Central memory CD8-positive, alpha-beta T cell (primary cell): ENCODE measurements at regions not wholly inside any gene's neighbourhood (a gene's known extent, or its start where the extent isn't known, plus 50 kb on each side); places are given as distances from the start of the nearest gene placed in this dataset.

ENCODE experiments used
- ATAC-seq: fragments of 150-1000 bp; cut with Tn5 transposase; replicated peaks from 2 replicates; pipeline ENCODE4 v1.10.0; 2022; ENCODE audit warnings: mild to moderate bottlenecking, moderate FRiP score, moderate number of reproducible peaks; ENCODE audit not compliant: poor library complexity, severe bottlenecking; ENCODE audit errors: extremely low read depth
- DNase-seq, 2 donors: peaks; one replicate each; pipeline ENCODE4 v3.0.0; 2021; ENCODE audit warnings: low spot score in 2 of 2
- H3K27ac Mint-ChIP-seq: one replicate; pipeline ENCODE4 v1.8.0; 2022; ENCODE audit warnings: low read depth, mild to moderate bottlenecking, moderate library complexity, mixed read lengths
- H3K27me3 Mint-ChIP-seq: one replicate; pipeline ENCODE4 v1.8.0; 2022; ENCODE audit warnings: mixed read lengths
- H3K36me3 Mint-ChIP-seq: one replicate; pipeline ENCODE4 v1.8.0; 2022; ENCODE audit warnings: mild to moderate bottlenecking, moderate library complexity, mixed read lengths; ENCODE audit not compliant: insufficient read depth
- H3K4me1 Mint-ChIP-seq: one replicate; pipeline ENCODE4 v1.8.0; 2022; ENCODE audit warnings: mixed read lengths
- H3K4me3 Mint-ChIP-seq: one replicate; pipeline ENCODE4 v1.8.0; 2022; ENCODE audit warnings: mild to moderate bottlenecking, moderate library complexity, mixed read lengths
- H3K9me3 Mint-ChIP-seq: one replicate; pipeline ENCODE4 v1.8.0; 2022; ENCODE audit warnings: mixed read lengths

DNA sequence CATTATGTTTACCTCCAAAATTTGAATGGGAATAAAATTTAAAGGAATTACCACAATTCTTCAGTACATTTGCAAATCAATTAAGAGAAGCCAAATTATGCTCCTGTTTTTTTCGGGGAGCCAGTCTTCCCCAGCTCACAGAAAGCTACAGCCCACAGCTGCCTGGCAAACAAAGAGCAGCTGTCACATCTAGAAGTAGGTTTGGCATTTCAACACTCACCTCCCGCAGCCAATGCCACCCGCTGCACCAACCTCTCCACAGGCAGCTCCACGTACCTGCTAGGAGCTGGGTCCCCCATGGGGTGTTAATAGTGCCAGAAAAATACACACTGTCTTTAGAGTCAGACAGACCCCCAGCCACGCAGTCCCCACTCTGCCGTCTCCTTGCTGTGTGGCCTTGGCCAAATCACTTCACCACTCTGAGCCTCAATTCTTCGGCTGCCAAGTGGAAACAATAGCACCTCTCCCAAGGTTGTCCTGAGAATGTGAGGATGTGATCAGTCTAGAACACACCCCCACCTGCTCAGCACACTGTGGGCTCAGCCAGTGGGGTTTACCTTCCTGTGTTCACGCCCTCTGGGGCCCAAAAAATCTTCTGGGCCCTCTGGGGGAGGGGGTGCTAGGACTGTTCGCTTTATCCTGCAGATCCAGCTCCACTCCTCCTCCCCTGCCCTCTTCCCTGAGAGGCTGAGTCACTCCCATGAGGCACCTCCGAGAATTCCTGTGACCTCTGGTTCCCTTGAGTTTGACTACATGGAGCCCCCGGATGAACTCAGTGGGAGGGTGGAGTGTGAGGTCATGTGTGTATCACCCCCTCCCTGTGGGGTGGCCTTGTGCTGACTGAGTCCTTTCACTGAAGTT is 204.3 kb upstream of the GRIK3 start:
- no peak overlapping the region for H3K4me3 Mint-ChIP-seq
- H3K4me1 Mint-ChIP-seq = no peaks in the 10 kb centered on the region
- H3K27me3 Mint-ChIP-seq = peaks cover 59% of the 10 kb centered on the region
- DNase-seq (no peak), ATAC-seq (no peak)
- no peaks in the 10 kb centered on the region for H3K9me3 Mint-ChIP-seq
- H3K27ac Mint-ChIP-seq = no peak overlapping the region
- H3K36me3 Mint-ChIP-seq = no peaks in the 10 kb centered on the region

- peaks cover 59% of the 10 kb centered on the region for H3K27me3 Mint-ChIP-seq
- no peaks in the 10 kb centered on the region for H3K4me1 Mint-ChIP-seq
- DNase-seq = no peak
- no peak for ATAC-seq
- no peak overlapping the region for H3K27ac Mint-ChIP-seq
- no peaks in the 10 kb centered on the region for H3K9me3 Mint-ChIP-seq
- H3K36me3 Mint-ChIP-seq = no peaks in the 10 kb centered on the region
- no peak overlapping the region for H3K4me3 Mint-ChIP-seq
Observed at GRCh38 chr1:37239225-37239740, 205.0 kb upstream of the GRIK3 start.

DNA sequence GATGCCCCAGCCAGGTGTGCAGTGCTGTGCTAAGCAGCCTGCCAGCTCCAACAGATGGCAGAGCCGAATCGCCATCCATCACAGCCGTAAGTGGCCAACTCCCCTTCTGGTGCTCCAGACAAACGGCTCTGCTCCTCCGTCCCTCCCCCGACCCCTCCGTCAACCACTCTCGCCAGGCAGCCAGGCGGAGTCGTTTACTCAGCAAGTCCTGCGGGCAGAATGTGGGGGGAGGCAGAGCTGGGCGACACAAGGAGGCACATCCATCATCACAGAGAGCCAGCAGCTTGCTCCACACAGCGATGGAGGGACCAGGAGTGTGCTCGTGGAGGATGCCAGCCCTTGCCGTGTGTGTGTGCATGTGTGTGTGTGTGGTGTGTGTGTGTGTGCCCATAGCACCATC is 206.6 kb upstream of the GRIK3 start:
- Mint-ChIP-seq H3K27me3 (peaks cover 50% of the 10 kb centered on the region), H3K36me3 (no peaks in the 10 kb centered on the region), H3K27ac (no peak overlapping the region), H3K9me3 (no peaks in the 10 kb centered on the region), H3K4me3 (no peak overlapping the region), H3K4me1 (no peaks in the 10 kb centered on the region)
- ATAC-seq = no peak
- DNase-seq = no peak

DNA sequence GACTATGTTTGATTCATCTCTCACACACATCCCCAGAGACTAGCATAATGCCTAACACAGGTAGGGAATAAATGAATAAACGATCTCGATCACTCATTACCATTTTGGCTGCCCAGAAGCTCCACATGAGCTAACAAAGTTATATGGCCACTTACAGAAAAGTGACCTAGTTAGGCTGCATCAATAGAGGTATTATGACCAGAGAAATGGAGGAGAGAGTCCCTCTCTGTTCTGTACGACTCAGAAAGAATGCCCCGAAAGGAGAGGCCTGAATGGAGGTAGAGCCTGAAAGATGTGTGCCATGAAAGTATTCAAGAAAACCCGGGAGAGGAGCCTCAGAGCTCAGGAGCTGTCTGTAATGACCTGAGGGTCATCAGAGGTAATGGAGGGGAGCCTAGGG is 208.2 kb upstream of the GRIK3 start:
- Mint-ChIP-seq H3K4me3 (no peak overlapping the region), H3K4me1 (no peaks in the 10 kb centered on the region), H3K27ac (no peak overlapping the region), H3K9me3 (no peaks in the 10 kb centered on the region), H3K36me3 (no peaks in the 10 kb centered on the region), H3K27me3 (peaks cover 49% of the 10 kb centered on the region)
- ATAC-seq (no peak), DNase-seq (no peak)

- Mint-ChIP-seq H3K36me3 (no peaks in the 10 kb centered on the region), H3K27ac (no peak overlapping the region), H3K9me3 (no peaks in the 10 kb centered on the region), H3K4me1 (no peaks in the 10 kb centered on the region), H3K27me3 (peaks cover 53% of the 10 kb centered on the region), H3K4me3 (no peak overlapping the region)
- ATAC-seq (no peak), DNase-seq (no peak)
Observed at GRCh38 chr1:37243368-37244082, 209.2 kb upstream of the GRIK3 start.

GRCh38 chr1:37244083-37244480 is 209.8 kb upstream of the GRIK3 start:
- ATAC-seq (no peak), DNase-seq (no peak)
- H3K4me3 Mint-ChIP-seq = no peak overlapping the region
- peaks cover 47% of the 10 kb centered on the region for H3K27me3 Mint-ChIP-seq
- no peaks in the 10 kb centered on the region for H3K36me3 Mint-ChIP-seq
- H3K9me3 Mint-ChIP-seq = no peaks in the 10 kb centered on the region
- H3K4me1 Mint-ChIP-seq = no peaks in the 10 kb centered on the region
- no peak overlapping the region for H3K27ac Mint-ChIP-seq

- Mint-ChIP-seq H3K27me3 (peaks cover 47% of the 10 kb centered on the region), H3K27ac (no peak overlapping the region)
- no peak for ATAC-seq
Observed at GRCh38 chr1:37244815-37245214, 210.5 kb upstream of the GRIK3 start.

GRCh38 chr1:37246631-37247030 is 212.3 kb upstream of the GRIK3 start:
- ATAC-seq (no peak), DNase-seq (no peak)
- H3K27me3 Mint-ChIP-seq = peaks cover 45% of the 10 kb centered on the region
- H3K27ac Mint-ChIP-seq = no peak overlapping the region
- H3K9me3 Mint-ChIP-seq = no peaks in the 10 kb centered on the region
- no peak overlapping the region for H3K4me3 Mint-ChIP-seq
- H3K36me3 Mint-ChIP-seq = no peaks in the 10 kb centered on the region
- no peaks in the 10 kb centered on the region for H3K4me1 Mint-ChIP-seq

More at GRCh38 chr1:37244815-37245214, 210.5 kb upstream of the GRIK3 start:
- Mint-ChIP-seq H3K4me3 (no peak overlapping the region), H3K4me1 (no peaks in the 10 kb centered on the region), H3K9me3 (no peaks in the 10 kb centered on the region), H3K36me3 (no peaks in the 10 kb centered on the region)
- DNase-seq = no peak

DNA sequence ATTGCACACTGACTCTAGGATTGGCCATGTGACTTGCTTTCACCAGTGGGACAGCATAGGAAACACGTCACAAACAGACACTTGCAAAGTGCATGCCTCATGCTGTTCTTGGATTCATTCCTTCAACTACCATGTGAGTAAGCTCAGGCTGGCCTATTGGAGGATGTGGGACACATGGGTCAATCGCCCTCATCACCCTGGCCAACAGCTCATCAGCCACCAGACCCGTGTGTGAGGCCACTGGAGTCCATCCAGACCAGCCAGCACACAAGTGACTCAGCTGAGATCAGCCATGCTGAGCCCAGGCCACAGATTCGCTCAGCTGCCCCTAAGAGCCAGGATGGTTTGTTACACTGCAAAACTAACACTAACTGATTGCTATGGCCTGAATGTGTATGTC is 216.1 kb upstream of the GRIK3 start:
- Mint-ChIP-seq H3K36me3 (no peaks in the 10 kb centered on the region), H3K4me1 (no peaks in the 10 kb centered on the region), H3K9me3 (no peaks in the 10 kb centered on the region), H3K27me3 (peaks cover 56% of the 10 kb centered on the region), H3K27ac (no peak overlapping the region), H3K4me3 (no peak overlapping the region)
- ATAC-seq (no peak), DNase-seq (no peak)

DNA sequence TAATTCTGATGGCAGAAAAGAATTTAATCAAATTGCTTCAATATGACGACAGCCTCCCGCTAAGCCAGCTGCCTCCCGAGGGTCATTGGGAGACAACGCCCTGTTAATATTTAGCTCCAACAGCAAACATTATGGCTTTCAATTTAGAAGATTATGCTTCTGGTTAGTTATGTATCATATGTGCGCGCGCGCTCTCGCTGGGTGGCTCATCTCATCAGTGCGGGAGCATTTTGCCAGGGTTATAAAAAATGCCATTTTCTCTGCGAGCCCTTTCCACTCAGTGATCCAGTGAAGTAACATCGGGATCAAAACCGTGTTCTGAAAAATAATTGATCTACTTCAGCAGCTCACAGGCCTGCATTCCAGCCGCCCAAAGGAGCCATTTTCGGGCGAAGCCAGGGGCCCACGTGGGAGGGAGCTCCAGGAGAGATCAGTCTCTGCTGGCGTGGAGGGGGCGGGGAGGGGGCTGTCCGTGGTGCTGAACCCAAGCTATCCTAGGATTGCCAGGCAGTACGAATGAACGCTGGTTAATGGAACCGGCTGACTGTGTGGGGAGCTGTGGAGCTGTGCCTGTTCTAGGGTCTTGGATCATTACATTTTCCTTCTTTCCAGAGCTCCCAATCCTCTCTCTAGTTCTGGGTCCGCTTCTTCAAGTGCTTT is 219.1 kb upstream of the ZC3H12A start:
- H3K36me3 Mint-ChIP-seq = peaks cover 2% of the 10 kb centered on the region
- H3K4me1 Mint-ChIP-seq = peaks cover 10% of the 10 kb centered on the region
- no peak for ATAC-seq
- H3K4me3 Mint-ChIP-seq = no peak overlapping the region
- H3K27ac Mint-ChIP-seq = no peak overlapping the region
- H3K9me3 Mint-ChIP-seq = peaks cover 6% of the 10 kb centered on the region
- no peak for DNase-seq
- peaks cover 67% of the 10 kb centered on the region for H3K27me3 Mint-ChIP-seq

GRCh38 chr1:37255868-37256267 is 218.5 kb upstream of the ZC3H12A start:
- ATAC-seq (no peak), DNase-seq (no peak)
- Mint-ChIP-seq H3K36me3 (peaks cover 2% of the 10 kb centered on the region), H3K9me3 (peaks cover 6% of the 10 kb centered on the region), H3K27ac (no peak overlapping the region), H3K4me1 (peaks cover 10% of the 10 kb centered on the region), H3K27me3 (peaks cover 67% of the 10 kb centered on the region), H3K4me3 (no peak overlapping the region)

DNA sequence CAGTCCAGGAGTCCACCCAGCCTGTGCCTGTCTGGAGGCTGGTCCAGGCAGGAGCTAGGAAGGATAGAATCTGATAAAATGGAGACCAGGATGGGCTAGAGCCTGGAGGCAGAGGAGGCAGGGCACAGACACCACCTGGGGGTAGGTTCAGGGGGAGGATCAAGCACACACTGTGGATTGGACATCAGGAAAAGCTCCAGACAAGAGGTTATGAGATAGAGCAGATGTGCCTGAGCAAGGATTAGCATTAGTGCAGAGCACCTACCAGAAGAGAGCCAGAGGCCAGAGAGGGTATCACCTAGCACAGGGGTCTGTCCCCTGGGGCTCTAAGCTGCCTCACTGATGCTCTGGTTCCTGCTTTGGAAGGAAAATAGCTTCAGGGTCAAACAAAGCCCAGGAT is 216.7 kb upstream of the ZC3H12A start:
- Mint-ChIP-seq H3K27me3 (peaks cover 80% of the 10 kb centered on the region), H3K4me3 (no peak overlapping the region)

More for the DNA sequence above, 216.7 kb upstream of the ZC3H12A start:
- H3K27ac Mint-ChIP-seq = no peak overlapping the region
- H3K36me3 Mint-ChIP-seq = peaks cover 2% of the 10 kb centered on the region
- ATAC-seq = no peak
- H3K9me3 Mint-ChIP-seq = peaks cover 6% of the 10 kb centered on the region
- H3K4me1 Mint-ChIP-seq = peaks cover 10% of the 10 kb centered on the region
- DNase-seq = no peak
